ENCODE measurements at regions not wholly inside any gene's neighbourhood (a gene's known extent, or its start where the extent isn't known, plus 50 kb on each side); places are given as distances from the start of the nearest gene placed in this dataset.

DNA sequence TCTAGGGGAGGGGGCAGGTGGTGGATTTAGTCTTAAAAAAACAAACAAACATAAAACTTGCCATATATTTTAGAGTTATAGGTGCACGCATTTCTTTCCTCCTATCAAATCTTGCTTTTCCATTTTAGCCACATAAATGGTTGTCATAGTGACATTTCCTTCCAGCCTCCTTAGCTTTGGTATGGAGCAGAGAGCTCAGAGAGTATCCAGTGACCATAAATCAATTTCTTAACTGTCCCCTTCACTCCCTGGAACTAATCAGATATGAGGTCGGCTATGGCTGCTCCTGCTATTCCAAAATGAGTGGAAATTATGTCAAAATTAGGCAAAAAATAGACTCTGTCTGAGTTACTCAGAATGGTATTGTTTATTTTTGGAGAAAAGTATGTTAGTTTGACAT lies 164.5 kb downstream of the EBLN2 start:
- DNase-seq (ENCODE audit: low read depth, low spot score), result no peak
- Histone ChIP-seq H3K27ac (ENCODE audit: low read depth, low read length) (no peak overlapping the region), H3K27me3 (ENCODE audit: control insufficient read depth, insufficient read depth, low read length) (no peaks in the 10 kb centered on the region), H3K4me3 (ENCODE audit: low read depth, low read length) (no peak overlapping the region), H3K9me3 (ENCODE audit: control insufficient read depth, insufficient read depth, low read length) (no peaks in the 10 kb centered on the region)
- POLR2A ChIA-PET, result no interaction called here
- CTCF ChIA-PET, result no interaction called here
- no peak for TF ChIP-seq CTCF (IDR thresholded peaks at IDR 0.05; ENCODE audit: low read depth, low read length)

DNA sequence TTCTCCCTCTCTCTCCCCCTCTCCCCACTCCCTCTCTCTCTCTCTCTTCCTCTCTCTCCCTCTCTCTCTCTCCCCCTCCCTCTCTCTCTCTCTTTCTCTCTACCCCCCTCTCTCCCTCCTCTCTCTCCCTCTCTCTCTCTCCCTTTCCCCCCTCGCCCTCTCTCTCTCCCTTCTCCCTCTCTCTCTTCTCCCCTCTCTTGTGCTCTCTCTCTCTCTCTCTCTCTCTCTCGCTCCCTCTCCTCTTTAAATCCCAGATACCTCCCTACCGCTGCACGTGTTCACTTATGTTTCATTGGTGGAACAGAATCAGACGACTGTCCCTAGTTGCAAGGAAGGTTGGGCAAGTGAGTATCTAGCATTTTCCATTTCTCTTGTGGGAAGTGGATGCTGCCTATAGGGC lies 166.5 kb downstream of the EBLN2 start:
- no peak overlapping the region for H3K4me3 ChIP-seq (ENCODE audit: low read depth, low read length)
- TF ChIP-seq CTCF (IDR thresholded peaks at IDR 0.05; ENCODE audit: low read depth, low read length), result no peak
- no peaks in the 10 kb centered on the region for H3K9me3 ChIP-seq (ENCODE audit: control insufficient read depth, insufficient read depth, low read length)
- no peak for DNase-seq (ENCODE audit: low read depth, low spot score)
- CTCF ChIA-PET, result no interaction called here
- no peak overlapping the region for H3K27ac ChIP-seq (ENCODE audit: low read depth, low read length)
- H3K27me3 ChIP-seq (ENCODE audit: control insufficient read depth, insufficient read depth, low read length), result no peaks in the 10 kb centered on the region
- POLR2A ChIA-PET, result no interaction called here

DNA sequence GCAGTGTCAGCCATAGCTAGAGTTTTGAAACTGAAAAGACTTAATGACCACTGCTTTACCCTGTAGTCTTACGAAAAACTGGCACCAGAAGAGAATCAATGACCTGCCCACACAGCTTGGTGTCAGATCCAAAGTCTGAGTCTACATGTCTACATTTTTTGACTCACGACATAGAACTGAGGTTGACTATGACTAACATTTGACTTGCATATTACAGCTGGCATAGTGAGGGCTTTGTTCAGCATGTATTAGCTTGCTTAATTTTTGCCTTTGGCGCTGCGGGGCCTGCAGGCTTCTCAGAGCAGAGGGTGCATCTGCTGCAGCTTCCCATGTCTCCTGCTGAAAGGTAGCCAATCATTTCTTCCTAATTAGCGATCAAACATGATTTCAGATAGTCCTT lies 167.0 kb downstream of the EBLN2 start:
- Histone ChIP-seq H3K9me3 (ENCODE audit: control insufficient read depth, insufficient read depth, low read length) (no peaks in the 10 kb centered on the region), H3K27ac (ENCODE audit: low read depth, low read length) (no peak overlapping the region), H3K4me3 (ENCODE audit: low read depth, low read length) (no peak overlapping the region), H3K27me3 (ENCODE audit: control insufficient read depth, insufficient read depth, low read length) (no peaks in the 10 kb centered on the region)
- TF ChIP-seq CTCF (IDR thresholded peaks at IDR 0.05; ENCODE audit: low read depth, low read length), result no peak
- ChIA-PET POLR2A (no interaction called here), CTCF (no interaction called here)
- no peak for DNase-seq (ENCODE audit: low read depth, low spot score)

GRCh38 chr3:73228959-73229358 lies 167.5 kb downstream of the EBLN2 start:
- H3K27ac ChIP-seq (ENCODE audit: low read depth, low read length), result no peak overlapping the region
- POLR2A ChIA-PET, result no interaction called here

GRCh38 chr3:73234354-73235014 lies 173.0 kb downstream of the EBLN2 start:
- POLR2A ChIA-PET, result no interaction called here
- Histone ChIP-seq H3K27me3 (ENCODE audit: control insufficient read depth, insufficient read depth, low read length) (peaks cover 2% of the 10 kb centered on the region), H3K9me3 (ENCODE audit: control insufficient read depth, insufficient read depth, low read length) (no peaks in the 10 kb centered on the region), H3K4me3 (ENCODE audit: low read depth, low read length) (no peak overlapping the region), H3K27ac (ENCODE audit: low read depth, low read length) (no peak overlapping the region)
- CTCF ChIA-PET, result no interaction called here
- DNase-seq (ENCODE audit: low read depth, low spot score), result no peak
- TF ChIP-seq CTCF (IDR thresholded peaks at IDR 0.05; ENCODE audit: low read depth, low read length), result no peak

More at GRCh38 chr3:73228959-73229358, 167.5 kb downstream of the EBLN2 start:
- CTCF ChIA-PET, result no interaction called here
- Histone ChIP-seq H3K9me3 (ENCODE audit: control insufficient read depth, insufficient read depth, low read length) (no peaks in the 10 kb centered on the region), H3K27me3 (ENCODE audit: control insufficient read depth, insufficient read depth, low read length) (peaks cover 2% of the 10 kb centered on the region), H3K4me3 (ENCODE audit: low read depth, low read length) (no peak overlapping the region)
- no peak for TF ChIP-seq CTCF (IDR thresholded peaks at IDR 0.05; ENCODE audit: low read depth, low read length)
- no peak for DNase-seq (ENCODE audit: low read depth, low spot score)
